Testis (tissue), 2 donors: ENCODE measurements at regions not wholly inside any gene's neighbourhood (a gene's known extent, or its start where the extent isn't known, plus 50 kb on each side); places are given as distances from the start of the nearest gene placed in this dataset.

Experiments used
- DNase-seq: peaks from one replicate; pipeline ENCODE4 v3.0.0-alpha.2; 2019
- H3K27ac ChIP-seq, 2 donors: fragments of 200-600 bp; sonication (generic); one replicate each; pipeline ENCODE4 v1.5.1; 2019
- H3K27me3 ChIP-seq: fragments of 200-600 bp; sonication (generic); one replicate; pipeline ENCODE4 v1.5.1; 2019
- H3K36me3 ChIP-seq: fragments of 200-600 bp; sonication (generic); one replicate; pipeline ENCODE4 v1.5.1; 2017; ENCODE audit warnings: low read depth; ENCODE audit errors: missing control alignments
- H3K4me1 ChIP-seq: fragments of 200-600 bp; sonication (generic); one replicate; pipeline ENCODE4 v1.5.1; 2019
- H3K4me3 ChIP-seq, 2 donors: fragments of 200-600 bp; sonication (generic); one replicate each; pipeline ENCODE4 v1.5.1; 2017 to 2019
- H3K9me3 ChIP-seq: fragments of 200-600 bp; sonication (generic); one replicate; pipeline ENCODE4 v1.5.1; 2017
- POLR2A ChIP-seq: fragments of 450-650 bp; IDR thresholded peaks from one replicate; pipeline ENCODE4 v1.6.1; 2017; ENCODE audit warnings: antibody characterized with exemption, mild to moderate bottlenecking, moderate library complexity
- WGBS, 2 donors: methylation state at CpG; one replicate each; pipeline ENCODE4 v1.1.5; 2018; 5-methylcytosine and 5-hydroxymethylcytosine counted together
- intact Hi-C: fragments of 100-400 bp; cut with DNase I; formaldehyde crosslinking; loops from one replicate; pipeline ENCODE4 v1.15.1; 2023; ENCODE audit warnings: low total_unique reads
- TF ChIP-seq, protein P1 (sequence below), 3 experiments: fragments of 450-650 bp in 2 of 3; fragments of 200-600 bp in 1 of 3; sonication (generic) in 1 of 3; IDR thresholded peaks; one replicate each; pipeline ENCODE4 v1.5.1; 2016 to 2019; ENCODE audit warnings: antibody characterized with exemption in 3 of 3, mild to moderate bottlenecking in 2 of 3, moderate library complexity in 1 of 3

DNA sequence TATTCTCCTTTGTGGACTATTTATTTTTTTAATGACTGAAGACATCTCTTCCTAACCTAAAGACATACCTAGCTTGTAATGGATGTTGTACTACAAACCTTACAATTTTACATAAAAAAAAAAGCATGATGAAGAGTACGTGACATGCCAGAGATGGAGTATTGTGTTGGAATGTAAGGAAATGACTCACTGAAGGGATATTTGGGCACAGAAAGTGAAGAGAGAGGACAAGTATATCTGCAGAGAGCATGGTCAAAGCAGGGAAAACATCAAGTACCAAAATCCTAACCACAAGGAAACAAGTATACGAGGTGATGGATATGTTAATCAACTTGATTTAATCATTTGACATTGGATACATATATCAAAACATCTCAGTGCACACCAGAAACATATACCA is 1051.4 kb upstream of the PRKX start:
- no peaks in the 10 kb centered on the region for H3K4me1 ChIP-seq
- intact Hi-C loops, result no loop called here
- no peak overlapping the region for H3K27ac ChIP-seq
- H3K9me3 ChIP-seq, result no peaks in the 10 kb centered on the region
- DNase-seq, result no peak
- H3K36me3 ChIP-seq, result no peaks in the 10 kb centered on the region
- no peaks in the 10 kb centered on the region for H3K27me3 ChIP-seq
- no peak overlapping the region for H3K4me3 ChIP-seq
- WGBS, 2 donors, result 63 to 82% methylated on average over 2 of the region's 2 CpGs
- TF ChIP-seq, protein P1, sequence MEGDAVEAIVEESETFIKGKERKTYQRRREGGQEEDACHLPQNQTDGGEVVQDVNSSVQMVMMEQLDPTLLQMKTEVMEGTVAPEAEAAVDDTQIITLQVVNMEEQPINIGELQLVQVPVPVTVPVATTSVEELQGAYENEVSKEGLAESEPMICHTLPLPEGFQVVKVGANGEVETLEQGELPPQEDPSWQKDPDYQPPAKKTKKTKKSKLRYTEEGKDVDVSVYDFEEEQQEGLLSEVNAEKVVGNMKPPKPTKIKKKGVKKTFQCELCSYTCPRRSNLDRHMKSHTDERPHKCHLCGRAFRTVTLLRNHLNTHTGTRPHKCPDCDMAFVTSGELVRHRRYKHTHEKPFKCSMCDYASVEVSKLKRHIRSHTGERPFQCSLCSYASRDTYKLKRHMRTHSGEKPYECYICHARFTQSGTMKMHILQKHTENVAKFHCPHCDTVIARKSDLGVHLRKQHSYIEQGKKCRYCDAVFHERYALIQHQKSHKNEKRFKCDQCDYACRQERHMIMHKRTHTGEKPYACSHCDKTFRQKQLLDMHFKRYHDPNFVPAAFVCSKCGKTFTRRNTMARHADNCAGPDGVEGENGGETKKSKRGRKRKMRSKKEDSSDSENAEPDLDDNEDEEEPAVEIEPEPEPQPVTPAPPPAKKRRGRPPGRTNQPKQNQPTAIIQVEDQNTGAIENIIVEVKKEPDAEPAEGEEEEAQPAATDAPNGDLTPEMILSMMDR (IDR thresholded peaks at IDR 0.05), result no peak
- no peak for TF ChIP-seq POLR2A

DNA sequence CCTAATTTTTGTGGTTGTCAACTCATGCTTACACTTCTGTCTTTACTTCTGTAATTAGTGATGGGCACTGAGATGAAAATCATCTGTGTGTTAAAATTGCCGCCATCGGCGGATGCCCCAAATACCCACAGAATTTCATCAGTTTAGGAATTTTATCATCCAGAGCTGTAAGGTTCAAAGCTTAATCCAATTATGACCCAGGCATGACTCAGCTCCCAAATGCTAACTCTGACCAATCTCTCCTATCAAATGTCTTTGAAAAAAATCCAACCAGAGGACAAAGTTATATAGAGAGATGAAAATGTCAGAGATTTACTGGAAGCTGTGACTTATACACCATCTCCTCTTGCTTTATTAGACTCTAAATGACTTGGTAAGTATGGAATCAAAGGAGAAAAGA is 1048.7 kb upstream of the PRKX start:
- intact Hi-C loops, result no loop called here
- TF ChIP-seq POLR2A, result no peak
- TF ChIP-seq, protein P1 (IDR thresholded peaks at IDR 0.05), result no peak
- Histone ChIP-seq H3K4me1 (no peaks in the 10 kb centered on the region), H3K27me3 (no peaks in the 10 kb centered on the region), H3K4me3 (no peak overlapping the region), H3K9me3 (no peaks in the 10 kb centered on the region), H3K27ac (no peak overlapping the region), H3K36me3 (no peaks in the 10 kb centered on the region)
- WGBS, 2 donors, result 96 to 100% methylated on average over 3 of the region's 3 CpGs
- DNase-seq, result no peak

DNA sequence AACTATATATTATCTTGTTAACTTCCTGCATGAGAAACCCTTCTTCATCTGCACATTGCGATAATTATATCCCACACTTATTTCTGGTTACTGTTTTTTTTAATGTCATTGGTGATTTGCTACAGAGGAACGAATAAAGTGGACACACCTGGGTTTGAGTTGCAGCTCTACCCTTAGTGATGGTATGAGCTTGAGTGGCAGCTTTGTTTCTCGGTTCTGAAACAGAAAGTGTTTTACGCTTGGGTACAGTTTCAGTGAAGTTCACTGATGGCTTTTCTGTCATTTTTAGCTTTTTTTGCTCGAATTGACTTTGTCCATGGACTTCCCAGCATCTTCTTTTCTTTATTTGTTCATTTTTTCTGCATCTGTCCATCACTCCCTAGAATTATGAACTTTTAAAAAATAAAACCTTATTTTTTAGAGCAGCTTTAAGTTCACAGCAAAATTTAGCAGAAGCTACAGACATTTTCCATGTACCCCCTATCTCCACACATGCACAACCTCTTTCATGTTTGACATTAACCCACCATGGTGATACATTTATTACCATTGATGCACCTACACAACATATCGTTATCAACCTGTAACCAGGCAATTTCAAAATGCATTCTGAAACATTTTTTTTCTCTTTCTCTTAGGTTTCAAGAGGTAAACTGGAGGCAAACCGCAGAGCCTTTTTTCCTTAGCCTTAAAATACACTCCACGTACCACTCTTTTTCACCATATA is 1041.6 kb upstream of the PRKX start:
- Histone ChIP-seq H3K9me3 (no peaks in the 10 kb centered on the region), H3K27me3 (no peaks in the 10 kb centered on the region), H3K27ac (no peak overlapping the region), H3K36me3 (no peaks in the 10 kb centered on the region), H3K4me3 (no peak overlapping the region), H3K4me1 (no peaks in the 10 kb centered on the region)
- DNase-seq, result no peak
- intact Hi-C loops, result no loop called here
- TF ChIP-seq, protein P1 (IDR thresholded peaks at IDR 0.05), result no peak
- no peak for TF ChIP-seq POLR2A
- WGBS, 2 donors, result 68 to 69% methylated on average over 8 of the region's 8 CpGs

DNA sequence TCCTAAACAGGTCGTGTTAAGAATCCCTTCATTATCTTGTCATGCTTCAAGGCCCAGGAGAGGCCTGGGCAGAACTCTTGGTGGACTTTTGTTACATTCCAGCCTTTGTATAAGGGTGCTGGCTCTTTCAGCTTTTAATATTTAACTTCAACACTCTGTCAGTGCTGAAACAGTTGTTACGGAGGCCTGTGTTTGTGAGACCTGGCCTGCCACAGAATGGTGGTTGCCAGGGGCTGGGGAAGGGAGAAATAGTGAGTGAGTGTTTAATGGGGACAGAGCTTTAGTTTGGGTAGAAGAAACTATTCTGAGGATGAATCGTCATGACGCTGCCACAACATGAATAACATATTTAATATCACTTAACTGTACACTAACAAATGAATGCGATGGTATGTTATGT is 1027.6 kb upstream of the PRKX start:
- Histone ChIP-seq H3K4me3 (no peak overlapping the region), H3K27me3 (no peaks in the 10 kb centered on the region), H3K27ac (no peak overlapping the region), H3K4me1 (no peaks in the 10 kb centered on the region), H3K9me3 (no peaks in the 10 kb centered on the region), H3K36me3 (no peaks in the 10 kb centered on the region)
- DNase-seq, result no peak
- intact Hi-C loops, result no loop called here
- 66 to 83% methylated on average over 5 of the region's 5 CpGs for WGBS, 2 donors
- TF ChIP-seq, protein P1 (IDR thresholded peaks at IDR 0.05), result no peak
- TF ChIP-seq POLR2A, result no peak

DNA sequence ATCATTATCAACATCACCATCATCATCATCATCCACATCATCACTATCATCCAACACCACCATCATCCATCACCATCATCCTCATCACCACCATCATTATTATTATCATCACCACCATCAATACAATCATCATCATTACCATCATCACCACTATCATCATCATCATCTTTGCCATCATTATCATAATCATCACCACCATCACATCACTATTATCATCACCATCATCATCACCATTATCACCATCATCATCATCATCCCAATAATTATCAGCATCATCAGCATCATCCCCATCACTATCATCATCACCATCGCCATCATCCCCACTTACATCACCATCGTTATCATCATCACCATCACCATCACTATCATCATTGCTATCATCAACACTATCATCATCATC is 1021.9 kb upstream of the PRKX start:
- H3K27me3 ChIP-seq, result no peaks in the 10 kb centered on the region
- no peaks in the 10 kb centered on the region for H3K9me3 ChIP-seq
- H3K27ac ChIP-seq, result no peak overlapping the region
- WGBS, 2 donors, result 88 to 93% methylated on average over 2 of the region's 2 CpGs
- no peak for DNase-seq
- no peak for TF ChIP-seq POLR2A
- TF ChIP-seq, protein P1 (IDR thresholded peaks at IDR 0.05), result no peak
- intact Hi-C loops, result no loop called here
- no peaks in the 10 kb centered on the region for H3K4me1 ChIP-seq
- H3K36me3 ChIP-seq, result no peaks in the 10 kb centered on the region
- H3K4me3 ChIP-seq, result no peak overlapping the region
